NCI-H524 treated with DMSO at 0.1 percent for 48 hours (cell line): ENCODE measurements at regions not wholly inside any gene's neighbourhood (a gene's known extent, or its start where the extent isn't known, plus 50 kb on each side); places are given as distances from the start of the nearest gene placed in this dataset.
"Not testable (repeated sequence)": the region's sequence is repeated elsewhere in the genome, so short reads cannot be mapped to it uniquely, and the experiment has no call there.

ENCODE experiments used
- DNase-seq: peaks from one replicate; lab custom pipeline; 2025; lab: John Stamatoyannopoulos, UW

DNA sequence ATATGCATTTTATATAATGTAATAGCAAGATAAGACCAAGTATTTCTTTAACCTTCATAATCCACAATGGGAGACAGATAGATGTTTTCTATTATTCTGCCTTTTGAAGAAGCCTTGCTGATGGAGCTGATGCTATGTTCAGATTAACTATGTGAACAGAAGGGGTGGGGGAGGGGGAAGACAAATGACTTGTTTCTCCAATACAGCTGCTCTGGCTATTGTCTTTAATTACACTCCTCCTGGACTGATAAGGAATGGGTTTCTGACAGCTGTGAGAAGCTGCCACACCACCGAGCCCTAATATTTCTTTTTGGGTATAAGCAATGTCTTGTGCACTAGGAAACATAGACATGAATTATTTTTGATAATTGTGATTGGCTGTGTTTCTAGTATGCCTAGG lies 62.0 kb downstream of the CAVIN4 start:
- DNase-seq, result peak; percentile 70

DNA sequence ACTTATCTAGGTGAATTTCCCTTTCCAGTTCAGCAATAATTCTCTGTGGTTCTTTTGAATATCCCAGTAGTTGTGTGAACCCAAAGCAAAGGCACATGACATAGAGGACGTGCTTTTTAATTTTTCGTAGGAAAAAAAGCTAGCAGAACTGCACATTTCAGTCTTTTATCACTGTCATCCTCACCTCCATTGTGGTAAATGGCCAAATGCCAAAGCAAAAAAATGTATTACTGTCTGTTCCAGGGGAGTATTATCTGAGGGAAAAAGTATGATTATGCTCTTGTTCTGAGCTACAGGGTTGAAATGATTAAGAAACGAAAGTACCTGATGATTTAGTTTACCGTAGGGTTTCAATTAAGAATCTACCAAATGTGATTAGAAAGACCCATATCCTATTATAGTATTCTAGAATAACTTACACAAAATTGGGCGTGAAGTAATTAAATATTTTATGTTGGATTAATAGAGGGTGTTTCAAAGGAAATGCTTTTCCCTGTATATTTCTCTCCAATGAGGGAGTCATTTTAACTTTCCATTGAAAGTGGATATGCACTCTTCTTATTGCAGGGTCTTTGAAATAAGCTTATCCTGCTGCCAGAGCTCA lies 62.7 kb downstream of the CAVIN4 start:
- no peak for DNase-seq

DNA sequence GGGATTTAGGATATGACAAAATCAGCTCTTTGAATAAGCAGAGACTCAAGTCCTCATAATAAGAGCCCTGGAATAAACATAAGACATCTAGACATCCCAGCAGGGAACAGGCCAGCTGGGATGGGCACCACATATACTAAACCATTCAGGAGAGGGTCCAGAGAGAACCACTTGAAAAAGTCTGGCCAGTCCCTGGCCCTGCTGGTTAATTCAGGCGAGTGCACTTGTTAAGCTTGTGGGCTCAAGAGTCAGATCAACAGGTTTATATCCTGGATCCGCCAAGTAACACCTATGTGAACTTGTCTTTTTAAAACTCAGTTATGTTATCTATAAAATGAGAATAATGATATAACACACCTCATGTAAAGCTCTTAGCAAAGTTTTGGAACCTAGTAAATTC lies 63.3 kb downstream of the CAVIN4 start:
- peak; percentile 59 for DNase-seq

DNA sequence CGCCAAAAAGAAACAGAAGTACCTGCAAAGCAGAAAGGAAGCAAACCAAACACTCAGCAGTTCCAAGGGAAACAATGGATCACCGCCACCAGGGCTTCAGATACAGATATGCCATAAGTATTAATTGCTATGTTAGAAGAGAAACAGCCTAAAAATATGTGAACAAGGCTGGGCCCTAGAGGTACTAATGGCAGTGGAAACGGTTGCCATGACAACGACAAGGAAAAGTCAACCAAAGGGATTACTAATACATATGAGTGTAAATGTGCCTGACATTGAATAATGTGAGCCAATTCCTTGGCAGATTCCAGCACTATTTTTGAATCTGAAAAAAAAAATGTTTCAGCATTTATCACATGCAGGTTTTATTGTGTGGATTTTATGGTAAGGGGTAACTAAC lies 75.0 kb downstream of the CAVIN4 start:
- no peak for DNase-seq

DNA sequence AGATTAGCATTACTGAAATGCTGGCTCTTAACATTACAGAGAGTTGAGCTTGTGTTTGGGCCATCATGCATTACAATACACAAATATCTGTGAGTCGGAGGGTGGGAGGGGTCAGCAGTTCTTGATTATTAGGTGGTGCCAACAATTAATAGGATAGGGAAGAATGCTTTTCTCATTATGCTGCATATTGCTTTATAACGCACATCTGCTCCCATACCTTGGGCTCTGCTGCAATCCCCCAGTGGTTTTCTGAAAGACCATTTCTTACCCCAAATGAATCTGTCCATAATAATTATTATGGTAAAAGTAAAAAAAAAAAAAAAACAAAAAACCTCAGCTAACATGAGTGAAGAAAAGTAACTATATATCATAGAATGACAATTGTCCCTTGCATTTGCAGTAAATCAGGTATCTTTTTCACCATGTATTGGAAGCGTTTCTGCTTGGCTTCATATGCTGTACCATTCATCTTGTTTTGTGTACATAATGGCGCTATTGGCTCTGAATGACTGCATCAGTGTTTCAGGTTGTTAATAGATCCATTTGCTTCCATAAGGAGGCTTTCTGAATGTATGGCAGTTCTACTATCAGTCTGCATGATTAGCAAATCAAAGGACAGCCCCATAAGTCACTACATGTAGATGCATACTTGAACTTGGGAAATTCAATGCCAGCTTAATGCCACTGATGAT lies 75.9 kb downstream of the CAVIN4 start:
- no peak for DNase-seq

DNA sequence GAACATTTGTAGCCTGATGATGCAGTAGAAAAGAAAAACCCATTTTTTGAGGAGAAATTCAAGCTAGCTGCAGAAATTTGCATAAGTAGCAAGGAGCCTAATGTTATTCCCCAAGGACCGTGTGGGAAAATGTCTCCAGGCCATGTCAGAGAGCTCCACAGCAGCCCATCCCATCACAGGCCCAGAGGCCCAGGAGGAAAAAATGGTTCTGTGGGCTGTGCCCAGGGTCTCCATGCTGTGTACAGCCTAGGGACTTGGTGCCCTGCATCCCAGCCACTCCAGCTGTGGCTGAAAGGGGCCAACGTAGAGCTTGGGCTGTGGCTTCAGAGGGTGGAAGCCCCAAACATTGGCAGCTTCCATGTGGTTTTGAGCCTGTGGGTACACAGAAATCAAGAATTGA lies 79.0 kb downstream of the CAVIN4 start:
- not testable (repeated sequence) for DNase-seq

DNA sequence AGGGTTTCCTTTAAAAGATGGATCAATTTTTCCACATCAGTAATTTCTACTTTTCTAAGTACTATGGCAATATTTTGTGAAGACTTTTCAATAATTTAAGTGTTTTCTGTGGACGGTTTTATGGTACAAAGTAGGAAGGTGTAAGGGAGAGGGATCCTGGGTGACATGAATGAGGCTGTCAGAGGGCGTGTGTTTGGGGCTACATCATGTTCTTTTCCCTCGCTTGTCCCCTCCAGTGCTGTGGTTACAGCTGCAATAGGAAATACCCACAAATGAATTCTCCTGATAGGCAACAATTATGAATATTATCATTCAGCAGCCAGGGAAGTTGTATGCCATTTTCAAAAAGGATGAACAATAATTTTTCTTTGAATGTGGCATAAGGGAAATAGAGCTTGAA lies 83.8 kb downstream of the CAVIN4 start:
- DNase-seq, result no peak

DNA sequence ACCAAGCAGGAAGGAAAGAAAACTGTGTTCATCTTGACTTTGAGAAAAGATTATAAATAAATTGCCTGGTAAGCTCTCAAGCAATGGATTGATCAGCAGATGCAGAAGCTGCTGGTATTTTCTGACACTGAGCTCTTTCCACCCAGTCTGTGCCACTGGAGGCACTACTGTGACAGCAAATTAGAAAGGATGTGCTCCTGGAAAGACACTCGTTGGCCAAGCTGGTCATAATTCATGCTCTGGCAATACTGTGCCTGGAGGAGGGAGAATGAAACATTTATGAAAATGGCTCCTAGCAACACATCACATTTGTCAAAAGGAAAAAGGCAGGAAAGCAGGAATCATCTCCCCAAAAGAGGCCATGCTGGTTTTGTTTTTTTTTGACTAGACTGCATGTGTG lies 84.2 kb downstream of the CAVIN4 start:
- no peak for DNase-seq

DNA sequence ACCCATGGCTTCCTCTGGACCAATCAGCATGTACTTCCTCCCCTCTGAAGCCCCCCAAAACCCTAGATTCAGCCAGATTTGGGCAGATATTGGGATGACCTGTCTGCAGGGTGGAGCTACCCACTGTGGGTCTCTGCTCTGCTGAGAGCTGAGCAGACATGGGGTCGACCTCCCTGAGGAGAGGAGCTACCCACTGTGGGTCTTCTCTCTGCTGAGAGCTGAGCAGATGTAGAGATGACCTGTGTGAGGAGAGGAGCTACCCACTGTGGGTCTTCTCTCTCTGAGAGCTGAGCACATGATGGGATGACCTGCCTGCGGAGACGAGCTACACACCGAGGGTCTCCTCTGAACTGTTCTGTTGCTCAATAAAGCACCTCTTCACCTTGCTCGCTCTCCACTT lies 89.6 kb downstream of the CAVIN4 start:
- no peak for DNase-seq

DNA sequence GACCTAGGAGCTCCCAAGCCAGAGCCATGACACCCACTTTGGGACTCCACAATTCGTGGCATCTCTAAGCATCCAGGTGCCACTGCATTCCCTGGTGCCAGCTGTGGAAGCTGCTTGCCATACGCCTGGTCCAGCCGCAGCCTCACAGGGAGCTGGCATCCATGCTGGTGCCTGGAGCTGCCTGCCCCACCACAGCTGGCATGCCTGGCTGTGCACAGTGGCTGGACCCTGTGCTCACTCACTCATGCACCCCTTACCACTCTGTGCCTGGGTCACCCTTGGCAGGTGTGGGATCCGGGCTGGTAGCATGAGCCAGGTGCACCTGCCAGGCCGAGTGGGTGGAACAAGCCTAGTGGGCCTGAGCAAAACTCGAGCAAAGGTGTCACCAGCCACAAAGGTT lies 90.1 kb downstream of the CAVIN4 start:
- DNase-seq, result no peak

DNA sequence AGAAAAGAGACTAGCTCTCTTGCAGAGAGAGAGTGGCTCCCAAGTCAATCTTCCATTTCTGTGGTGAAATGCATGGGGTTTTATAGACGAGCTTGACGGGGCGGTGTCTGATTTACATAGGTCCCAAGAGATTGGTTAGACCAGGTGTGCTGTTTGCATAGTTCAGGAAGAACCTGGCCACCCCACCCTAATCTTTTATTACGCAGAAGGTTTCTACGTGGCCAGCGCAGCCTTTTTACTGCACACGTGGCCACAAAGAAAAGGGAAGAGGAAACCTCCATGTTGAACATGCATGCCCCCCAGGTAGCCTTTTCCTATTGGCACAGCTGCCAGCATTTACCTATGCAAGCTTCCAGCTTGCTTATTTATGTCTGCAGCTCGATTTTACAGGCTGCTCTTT lies 92.1 kb downstream of the CAVIN4 start:
- DNase-seq, result no peak

DNA sequence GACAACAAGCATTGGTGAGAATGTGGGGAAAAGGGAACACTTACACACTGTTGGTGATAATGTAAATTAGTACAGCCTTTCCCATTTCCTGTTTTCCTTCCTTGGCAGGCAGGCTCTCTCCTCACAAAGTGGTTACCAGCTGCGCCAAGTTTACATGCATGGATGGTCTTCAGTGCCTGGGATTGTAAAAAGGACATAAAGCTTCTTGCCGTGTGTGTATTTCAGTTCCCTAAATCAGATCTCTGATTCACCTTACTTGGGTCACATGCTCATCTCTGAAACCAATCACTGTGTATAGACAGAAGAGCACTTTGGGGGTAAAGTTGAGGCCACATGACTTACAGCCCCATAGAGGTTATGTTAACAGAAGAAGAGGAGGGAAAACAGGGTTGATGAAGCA lies 92.8 kb downstream of the CAVIN4 start:
- no peak for DNase-seq

DNA sequence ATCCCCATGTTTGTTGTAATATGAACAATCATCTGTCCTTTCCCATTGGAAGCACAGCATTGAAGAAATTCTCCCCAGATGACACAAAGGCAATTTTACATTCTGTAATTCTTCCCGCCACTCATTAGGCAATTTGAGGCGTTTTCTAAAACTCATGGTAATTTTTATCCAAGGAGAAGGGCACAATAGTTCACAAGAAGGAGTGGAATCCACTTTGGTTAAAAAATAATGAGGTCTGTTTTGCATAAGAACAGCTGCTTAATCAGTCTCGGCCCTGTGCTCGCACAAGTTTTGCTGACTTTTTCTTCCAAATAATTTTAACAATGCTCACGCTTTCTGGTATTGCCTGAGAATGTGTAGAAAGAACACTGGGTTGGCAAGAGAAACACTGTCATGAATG lies 94.0 kb downstream of the CAVIN4 start:
- no peak for DNase-seq

DNA sequence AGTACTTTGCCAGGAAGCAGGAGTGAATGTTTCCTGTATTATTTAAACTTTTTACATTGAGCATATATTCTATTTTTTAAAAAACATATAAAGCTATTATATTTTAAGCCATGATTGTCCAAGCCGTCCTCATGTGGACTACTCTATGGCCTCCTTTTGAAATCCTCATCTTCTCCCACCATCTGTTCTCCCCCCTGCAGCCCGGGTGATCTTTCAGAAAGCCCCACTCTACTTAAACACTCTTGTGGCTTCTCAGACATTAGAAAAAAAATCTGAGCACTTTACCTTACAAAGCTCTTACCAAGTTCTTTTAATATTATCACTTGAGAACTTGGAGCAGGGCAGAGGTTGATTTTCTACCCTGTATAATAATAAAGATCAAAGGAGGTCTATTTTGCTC lies 95.4 kb downstream of the CAVIN4 start:
- DNase-seq, result peak; percentile 76

DNA sequence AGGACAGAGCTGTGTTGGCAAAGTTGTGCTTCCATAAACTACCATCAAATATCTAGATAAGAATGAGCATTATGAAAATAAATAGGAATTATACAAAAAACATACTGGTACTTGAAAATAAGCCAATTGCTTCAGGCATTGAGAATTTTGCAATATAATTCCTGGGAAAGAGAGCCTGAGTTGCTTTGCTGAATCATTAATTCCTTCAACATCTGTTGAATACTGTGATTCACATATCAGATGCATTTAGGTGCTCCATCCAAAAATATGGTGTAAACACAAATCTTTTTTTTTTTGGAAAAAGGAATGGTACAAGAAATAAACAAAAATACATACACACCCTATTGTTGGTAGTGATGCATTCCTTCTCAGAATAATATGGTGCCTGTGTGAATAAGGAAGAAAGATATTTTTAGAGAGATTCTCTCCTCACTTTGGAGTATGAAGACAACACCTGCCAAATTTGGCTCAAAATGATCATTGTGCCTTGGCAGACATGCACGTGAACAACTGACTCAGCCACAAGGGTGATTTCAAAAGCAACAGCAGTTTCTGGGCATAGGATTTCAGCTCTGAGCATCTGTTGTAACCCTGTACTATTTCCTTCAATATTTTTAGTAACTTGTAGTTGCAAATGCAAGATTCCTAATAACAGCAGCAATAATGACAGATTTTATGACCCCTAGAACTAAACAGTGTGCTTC lies 96.7 kb downstream of the CAVIN4 start:
- DNase-seq, result peak; percentile 55

DNA sequence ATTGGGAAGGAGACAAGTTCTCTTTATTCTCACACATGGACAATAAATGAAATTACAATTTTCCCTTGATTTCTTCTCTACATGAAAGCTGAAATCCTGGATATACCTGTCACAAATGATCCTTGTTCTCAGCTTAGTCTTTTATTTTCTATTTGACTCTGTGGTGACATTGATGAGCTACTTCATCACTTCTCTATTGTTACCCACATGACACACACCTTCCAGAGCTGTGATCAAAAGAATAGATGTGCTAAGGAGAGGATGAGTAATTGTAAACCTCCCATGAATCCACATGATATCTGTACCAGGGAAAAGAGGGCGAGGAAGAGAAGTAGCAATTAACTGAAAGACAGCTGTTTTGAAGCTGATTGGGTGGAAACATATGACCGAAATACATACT lies 102.0 kb downstream of the CAVIN4 start:
- no peak for DNase-seq

DNA sequence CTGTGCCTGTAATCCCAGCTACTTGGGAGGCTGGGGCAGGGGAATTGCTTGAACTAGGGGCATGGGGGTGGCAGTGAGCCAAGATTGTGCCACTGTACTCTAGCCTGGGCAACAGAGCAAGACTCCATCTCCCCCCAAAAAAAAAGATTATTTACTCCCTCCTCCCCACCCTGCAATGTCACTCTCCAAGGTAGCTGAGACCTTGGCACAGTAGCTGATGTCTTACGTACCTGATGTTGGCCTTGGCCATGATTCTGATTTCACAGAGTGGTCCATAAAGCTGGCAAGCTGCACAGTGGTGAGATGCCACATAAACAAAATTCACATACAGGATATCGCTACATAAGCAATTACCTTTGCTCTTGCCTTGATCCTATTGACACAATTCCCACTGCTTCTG lies 108.5 kb downstream of the CAVIN4 start:
- no peak for DNase-seq

DNA sequence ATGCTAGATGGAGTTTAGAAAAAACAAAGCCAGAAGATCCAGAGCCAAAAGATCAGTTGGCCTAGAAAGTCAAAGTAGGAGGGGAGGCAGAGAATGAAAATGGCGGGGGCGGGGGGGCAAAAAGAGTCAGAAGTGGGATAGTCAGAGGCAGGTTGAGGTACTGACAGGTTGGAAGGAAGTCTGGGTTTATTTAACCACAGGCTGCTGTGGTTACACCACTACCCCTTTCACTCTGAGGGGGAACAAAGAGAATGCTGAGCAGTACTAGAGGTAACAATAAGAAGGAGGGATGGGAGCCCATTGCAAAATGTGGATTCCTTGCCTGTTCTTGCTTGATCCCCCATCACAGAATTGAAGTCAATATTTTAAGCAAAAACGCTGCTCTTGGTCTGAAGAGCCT lies 111.8 kb downstream of the CAVIN4 start:
- no peak for DNase-seq

DNA sequence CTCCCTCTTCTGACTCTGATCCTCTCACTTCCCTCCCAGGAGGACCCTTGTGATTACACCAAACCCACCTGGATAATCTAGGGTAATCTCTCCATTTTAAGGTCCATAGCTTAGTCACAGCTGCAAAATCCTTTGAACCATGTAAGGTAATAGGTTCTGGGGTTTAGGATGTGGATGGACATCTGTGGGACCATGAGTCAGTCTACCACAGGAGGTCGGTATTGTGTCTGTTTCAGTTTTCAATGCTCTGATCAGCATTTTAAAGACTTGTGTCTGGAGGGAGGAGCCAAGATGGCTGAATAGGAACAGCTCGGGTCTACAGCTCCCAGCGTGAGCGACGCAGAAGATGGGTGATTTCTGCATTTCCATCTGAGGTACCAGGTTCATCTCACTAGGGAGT lies 112.6 kb downstream of the CAVIN4 start:
- no peak for DNase-seq

DNA sequence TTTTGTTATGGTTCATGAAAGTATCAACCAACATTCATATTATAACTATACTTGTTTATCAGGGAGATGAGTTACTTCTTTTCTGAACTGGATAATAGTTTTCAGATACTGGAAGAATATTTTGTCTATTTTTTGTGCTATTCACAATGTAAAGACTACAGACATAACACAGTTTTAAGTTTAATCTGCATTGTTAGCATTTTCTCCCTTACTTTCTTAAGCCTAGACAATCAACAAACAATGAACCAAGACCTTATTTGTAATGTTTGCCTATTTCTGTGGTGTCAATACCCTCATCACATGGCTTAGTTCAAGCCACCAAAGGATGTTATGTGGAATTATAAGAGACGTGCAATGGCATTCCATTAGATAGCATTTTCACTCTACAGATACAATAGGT lies 119.5 kb downstream of the CAVIN4 start:
- no peak for DNase-seq

DNA sequence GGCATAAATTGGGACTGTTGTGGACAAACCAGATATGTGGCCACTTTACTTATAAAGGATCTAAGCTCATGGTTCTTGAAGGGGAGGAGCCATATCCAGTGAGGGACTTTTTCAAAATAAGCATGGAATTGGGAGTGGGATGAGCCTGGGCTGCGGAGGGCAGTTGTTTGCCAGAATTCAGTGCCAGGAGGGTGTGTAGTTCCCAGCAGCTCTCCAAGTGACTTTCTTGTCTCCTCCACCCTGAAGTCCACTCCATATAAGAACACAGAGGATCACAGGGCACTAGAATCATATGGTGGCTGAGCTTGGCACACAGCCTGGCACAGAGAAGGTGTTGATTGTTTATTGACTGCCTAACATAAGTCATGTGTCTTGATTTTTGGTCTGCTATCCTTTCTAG lies 121.1 kb downstream of the CAVIN4 start:
- no peak for DNase-seq

DNA sequence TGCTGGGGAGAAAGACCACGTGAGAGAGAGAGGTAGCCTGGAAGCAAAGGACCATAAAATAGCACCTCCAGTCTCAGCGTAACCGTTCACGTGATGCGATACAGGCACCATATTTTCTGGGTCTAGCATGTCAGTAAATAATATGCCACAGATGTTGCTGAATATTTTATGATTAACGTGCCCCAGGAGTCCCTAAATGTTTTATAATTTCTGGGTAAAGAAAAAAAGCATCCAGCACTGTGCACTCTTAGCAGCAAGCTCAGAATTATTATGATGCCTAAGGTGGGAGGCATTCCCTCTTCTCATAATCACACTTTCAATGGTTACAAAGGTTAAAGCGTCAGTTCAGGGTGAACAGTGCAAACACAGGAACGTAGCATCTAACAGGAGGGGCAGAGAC lies 121.8 kb downstream of the CAVIN4 start:
- no peak for DNase-seq

DNA sequence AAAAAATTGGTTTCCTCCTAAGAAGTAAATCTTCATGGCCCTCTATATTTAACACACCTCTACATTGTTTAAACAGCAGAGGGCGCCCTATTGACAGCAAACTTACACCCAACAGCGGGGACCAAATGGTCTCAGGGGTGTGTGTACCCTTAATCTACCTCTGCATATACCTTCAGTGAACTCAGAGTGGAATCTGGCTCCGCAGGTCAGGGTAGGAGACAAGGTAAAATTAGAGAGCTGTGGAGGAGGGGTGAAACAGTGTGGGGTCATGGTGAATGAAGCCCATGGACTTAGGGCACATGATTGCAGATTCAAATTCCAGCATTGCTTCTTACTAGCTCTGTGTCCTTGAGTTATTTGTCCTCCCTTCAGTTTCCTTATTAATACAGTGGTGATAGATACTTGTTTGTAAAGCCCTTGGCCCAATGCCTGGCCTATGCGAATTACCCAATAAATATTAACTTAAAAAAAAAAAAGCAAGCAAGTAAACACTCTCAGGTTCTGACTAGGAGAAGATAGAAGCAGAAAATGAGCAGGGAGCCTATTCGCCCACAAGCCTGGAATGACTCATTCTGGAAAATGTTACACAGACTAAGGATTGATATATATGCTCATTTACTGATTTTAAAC lies 122.9 kb downstream of the CAVIN4 start:
- DNase-seq, result no peak
